GM19193 (cell line): ENCODE measurements at regions not wholly inside any gene's neighbourhood (a gene's known extent, or its start where the extent isn't known, plus 50 kb on each side); places are given as distances from the start of the nearest gene placed in this dataset.

Experiments
- POLR2A ChIP-seq: IDR thresholded peaks from 4 replicates; pipeline ENCODE4 v1.6.1; 2011; ENCODE audit not compliant: insufficient read depth, insufficient read length; ENCODE audit errors: extremely low read depth

- no peak for TF ChIP-seq POLR2A
Measured at GRCh38 chr11:116687458-116688201, 85.2 kb downstream of the BUD13 start.

GRCh38 chr11:116686866-116687265, 85.9 kb downstream of the BUD13 start:
- no peak for TF ChIP-seq POLR2A

- no peak for TF ChIP-seq POLR2A
Measured at GRCh38 chr11:116683982-116684381, 88.8 kb downstream of the BUD13 start.

GRCh38 chr11:116680349-116681125, 92.2 kb downstream of the BUD13 start:
- no peak for TF ChIP-seq POLR2A

GRCh38 chr11:116678887-116679286, 93.9 kb downstream of the BUD13 start:
- TF ChIP-seq POLR2A, result no peak

GRCh38 chr11:116665523-116665922, 107.3 kb downstream of the BUD13 start:
- TF ChIP-seq POLR2A, result no peak

GRCh38 chr11:116661056-116661455, 111.7 kb downstream of the BUD13 start:
- no peak for TF ChIP-seq POLR2A

GRCh38 chr11:116660011-116660410, 112.8 kb downstream of the BUD13 start:
- TF ChIP-seq POLR2A, result no peak

GRCh38 chr11:116658876-116659535, 113.8 kb downstream of the BUD13 start:
- TF ChIP-seq POLR2A, result no peak

- TF ChIP-seq POLR2A, result no peak
Measured at GRCh38 chr11:116657842-116658825, 114.7 kb downstream of the BUD13 start.

- no peak for TF ChIP-seq POLR2A
Measured at GRCh38 chr11:116656011-116656410, 116.8 kb downstream of the BUD13 start.

GRCh38 chr11:116654526-116654925, 118.3 kb downstream of the BUD13 start:
- TF ChIP-seq POLR2A, result no peak

- TF ChIP-seq POLR2A, result no peak
Measured at GRCh38 chr11:116653206-116653605, 119.6 kb downstream of the BUD13 start.

GRCh38 chr11:116651737-116652237, 121.0 kb downstream of the BUD13 start:
- no peak for TF ChIP-seq POLR2A
